Effector memory CD4-positive, alpha-beta T cell (primary cell): ENCODE measurements at regions not wholly inside any gene's neighbourhood (a gene's known extent, or its start where the extent isn't known, plus 50 kb on each side); places are given as distances from the start of the nearest gene placed in this dataset.

ENCODE experiments used
- DNase-seq, 3 donors: peaks; one replicate each; pipeline ENCODE4 v3.0.0-alpha.2; 2020
- H3K27ac ChIP-seq: 2 replicates; pipeline ENCODE4 v1.7.0; 2013; ENCODE audit warnings: mild to moderate bottlenecking, low read length, moderate library complexity; ENCODE audit not compliant: insufficient read depth, poor library complexity, severe bottlenecking
- H3K27me3 ChIP-seq: replicated peaks from 2 replicates; pipeline ENCODE4 v1.7.0; 2013; ENCODE audit warnings: mild to moderate bottlenecking, low read length; ENCODE audit not compliant: insufficient read depth, control insufficient read depth, poor library complexity, severe bottlenecking
- H3K36me3 ChIP-seq: 2 replicates; pipeline ENCODE4 v1.7.0; 2013; ENCODE audit warnings: mild to moderate bottlenecking, low read length, moderate library complexity; ENCODE audit not compliant: control insufficient read depth, insufficient read depth
- H3K4me1 ChIP-seq: 2 replicates; pipeline ENCODE4 v1.7.0; 2013; ENCODE audit warnings: low read length, mild to moderate bottlenecking; ENCODE audit not compliant: control insufficient read depth, insufficient read depth, poor library complexity, severe bottlenecking
- H3K4me3 ChIP-seq: 2 replicates; pipeline ENCODE4 v1.7.0; 2013; ENCODE audit warnings: low read length, low read depth, mild to moderate bottlenecking; ENCODE audit not compliant: insufficient read depth, poor library complexity, severe bottlenecking
- H3K9me3 ChIP-seq: 2 replicates; pipeline ENCODE4 v1.7.0; 2013; ENCODE audit warnings: mild to moderate bottlenecking, low read length, moderate library complexity; ENCODE audit not compliant: control insufficient read depth

DNA sequence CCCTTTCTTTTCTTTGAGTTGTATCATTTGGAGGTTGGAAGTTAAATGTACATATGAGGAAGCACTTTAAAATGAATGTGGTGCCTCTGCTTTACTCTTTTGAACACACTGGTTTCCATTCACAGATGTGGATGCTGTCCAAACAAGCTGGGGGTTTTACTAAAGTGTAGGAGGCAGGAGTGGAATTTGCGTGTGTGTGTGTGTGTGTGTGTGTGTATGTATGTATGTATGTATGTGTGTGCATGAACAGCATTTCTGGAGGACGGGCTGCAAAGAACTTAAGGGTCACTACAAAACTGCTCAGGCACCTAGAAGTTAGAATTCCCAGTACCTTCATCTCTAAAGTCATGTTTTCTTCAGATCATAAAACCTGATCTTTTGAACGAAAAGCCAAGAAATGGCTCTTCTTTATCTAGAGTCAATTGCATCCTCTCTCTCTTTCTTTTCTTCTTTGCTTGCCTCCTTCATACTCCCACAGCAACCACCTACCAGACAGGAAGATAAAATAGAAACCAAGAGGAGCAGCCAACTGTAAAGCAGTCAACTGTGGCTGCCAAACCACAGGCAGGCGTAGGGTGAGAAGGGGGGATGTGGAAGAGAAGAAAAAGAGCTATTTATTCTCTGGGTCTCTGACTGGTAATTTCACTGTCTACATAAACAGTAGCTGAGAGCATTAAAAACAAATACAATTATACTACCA lies 177.0 kb upstream of the RASGEF1B start:
- Histone ChIP-seq H3K27me3 (no peaks in the 10 kb centered on the region), H3K36me3 (no peaks in the 10 kb centered on the region), H3K4me3 (no peak overlapping the region), H3K4me1 (no peaks in the 10 kb centered on the region), H3K9me3 (no peaks in the 10 kb centered on the region), H3K27ac (no peak overlapping the region)
- DNase-seq, result no peak

- no peak for DNase-seq
- Histone ChIP-seq H3K36me3 (no peaks in the 10 kb centered on the region), H3K27ac (no peak overlapping the region), H3K4me3 (no peak overlapping the region), H3K27me3 (no peaks in the 10 kb centered on the region), H3K9me3 (no peaks in the 10 kb centered on the region), H3K4me1 (no peaks in the 10 kb centered on the region)
Observed at GRCh38 chr4:81647388-81647787, 175.7 kb upstream of the RASGEF1B start.

DNA sequence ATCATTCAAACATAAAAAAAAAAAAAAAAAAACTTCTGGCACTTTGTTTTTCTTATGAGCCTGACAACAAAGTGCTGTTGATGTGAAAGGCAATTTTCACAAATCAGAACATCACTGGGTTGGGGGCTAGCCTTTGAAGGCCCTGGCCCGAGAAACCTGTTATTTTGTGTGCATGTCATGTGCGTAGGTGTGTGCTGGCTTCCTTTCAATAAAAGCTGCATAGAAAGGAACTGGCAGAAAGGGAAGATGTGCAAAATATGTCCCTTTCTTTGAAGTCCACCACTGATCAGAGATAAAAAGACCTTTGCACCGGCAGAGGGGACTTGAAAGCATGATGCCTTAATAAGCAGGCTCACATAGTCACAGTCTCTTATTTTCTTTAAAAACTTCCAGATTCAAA lies 170.8 kb upstream of the RASGEF1B start:
- DNase-seq, result no peak
- Histone ChIP-seq H3K4me3 (no peak overlapping the region), H3K27me3 (no peaks in the 10 kb centered on the region), H3K36me3 (no peaks in the 10 kb centered on the region), H3K9me3 (no peaks in the 10 kb centered on the region), H3K27ac (no peak overlapping the region), H3K4me1 (no peaks in the 10 kb centered on the region)

- Histone ChIP-seq H3K4me3 (no peak overlapping the region), H3K27me3 (no peaks in the 10 kb centered on the region), H3K27ac (no peak overlapping the region), H3K9me3 (no peaks in the 10 kb centered on the region), H3K4me1 (no peaks in the 10 kb centered on the region), H3K36me3 (no peaks in the 10 kb centered on the region)
- no peak for DNase-seq
Observed at GRCh38 chr4:81639248-81639647, 167.5 kb upstream of the RASGEF1B start.

DNA sequence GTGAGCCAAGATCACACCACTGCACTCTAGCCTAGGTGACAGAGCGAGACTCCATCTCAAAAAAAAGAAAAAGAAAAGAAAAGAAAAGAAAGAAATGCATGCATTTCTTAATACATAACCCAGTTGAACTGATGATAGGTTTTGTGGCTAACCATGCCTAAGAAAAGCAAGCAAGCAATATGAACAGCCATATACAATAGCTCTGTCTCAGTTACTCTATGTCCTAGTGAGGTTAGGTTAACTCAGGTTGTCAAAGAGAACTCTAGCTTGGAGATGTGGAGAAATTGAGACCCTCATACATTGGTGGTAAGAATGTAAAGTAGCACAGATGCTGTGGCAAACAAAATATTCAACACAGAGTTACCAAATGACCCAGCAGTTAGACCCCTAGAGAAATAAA lies 167.0 kb upstream of the RASGEF1B start:
- H3K4me3 ChIP-seq, result no peak overlapping the region
- H3K9me3 ChIP-seq, result no peaks in the 10 kb centered on the region
- no peak overlapping the region for H3K27ac ChIP-seq
- DNase-seq, result no peak
- H3K36me3 ChIP-seq, result no peaks in the 10 kb centered on the region
- H3K27me3 ChIP-seq, result no peaks in the 10 kb centered on the region
- H3K4me1 ChIP-seq, result no peaks in the 10 kb centered on the region

GRCh38 chr4:81635739-81636138 lies 164.0 kb upstream of the RASGEF1B start:
- Histone ChIP-seq H3K4me1 (no peaks in the 10 kb centered on the region), H3K9me3 (no peaks in the 10 kb centered on the region), H3K27ac (no peak overlapping the region), H3K27me3 (no peaks in the 10 kb centered on the region), H3K4me3 (no peak overlapping the region), H3K36me3 (no peaks in the 10 kb centered on the region)
- DNase-seq, result no peak

DNA sequence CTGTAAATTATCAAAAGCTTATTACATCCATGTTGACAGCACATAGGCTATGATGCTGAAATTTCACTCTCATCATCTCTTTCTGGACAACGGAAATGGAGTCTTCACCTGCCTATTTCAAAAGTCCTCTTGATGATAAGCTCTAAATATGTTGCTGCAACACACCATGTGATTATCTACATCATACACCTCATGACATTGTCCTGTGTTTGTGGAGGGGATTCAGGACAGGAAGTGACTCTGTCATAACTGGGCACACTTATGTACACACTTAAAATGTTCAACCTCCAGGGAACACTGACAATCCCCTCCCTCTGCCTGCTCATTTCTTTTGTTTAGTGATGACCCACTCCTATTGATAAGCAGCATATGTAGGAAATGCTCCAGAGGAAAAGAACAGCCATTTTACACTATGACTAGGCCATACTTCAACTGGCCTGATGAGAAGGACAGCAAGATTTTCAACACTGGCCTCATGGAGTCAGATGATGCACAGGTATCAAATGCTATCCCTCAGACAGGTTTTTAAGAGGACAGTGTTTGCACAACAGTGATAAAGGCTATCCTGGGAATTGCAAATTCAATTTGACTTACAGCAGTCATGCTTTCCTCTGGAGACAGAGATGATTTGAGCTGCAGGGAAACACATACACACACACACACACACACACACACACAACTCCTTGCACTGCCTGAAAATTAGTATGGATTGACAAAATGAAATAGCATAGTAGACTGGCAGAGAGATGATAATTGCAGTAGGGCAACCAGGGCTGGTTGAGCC lies 163.3 kb upstream of the RASGEF1B start:
- no peaks in the 10 kb centered on the region for H3K36me3 ChIP-seq
- no peaks in the 10 kb centered on the region for H3K27me3 ChIP-seq
- no peak overlapping the region for H3K27ac ChIP-seq

GRCh38 chr4:81634165-81634564 lies 162.5 kb upstream of the RASGEF1B start:
- Histone ChIP-seq H3K4me3 (no peak overlapping the region), H3K27ac (no peak overlapping the region), H3K4me1 (no peaks in the 10 kb centered on the region), H3K9me3 (no peaks in the 10 kb centered on the region), H3K27me3 (no peaks in the 10 kb centered on the region), H3K36me3 (no peaks in the 10 kb centered on the region)
- no peak for DNase-seq

More for the DNA sequence above, 163.3 kb upstream of the RASGEF1B start:
- Histone ChIP-seq H3K4me3 (no peak overlapping the region), H3K9me3 (no peaks in the 10 kb centered on the region), H3K4me1 (no peaks in the 10 kb centered on the region)
- no peak for DNase-seq

GRCh38 chr4:81632581-81633299 lies 161.0 kb upstream of the RASGEF1B start:
- Histone ChIP-seq H3K4me1 (no peaks in the 10 kb centered on the region), H3K9me3 (no peaks in the 10 kb centered on the region), H3K4me3 (no peak overlapping the region), H3K36me3 (no peaks in the 10 kb centered on the region), H3K27ac (no peak overlapping the region), H3K27me3 (no peaks in the 10 kb centered on the region)
- DNase-seq, result no peak

DNA sequence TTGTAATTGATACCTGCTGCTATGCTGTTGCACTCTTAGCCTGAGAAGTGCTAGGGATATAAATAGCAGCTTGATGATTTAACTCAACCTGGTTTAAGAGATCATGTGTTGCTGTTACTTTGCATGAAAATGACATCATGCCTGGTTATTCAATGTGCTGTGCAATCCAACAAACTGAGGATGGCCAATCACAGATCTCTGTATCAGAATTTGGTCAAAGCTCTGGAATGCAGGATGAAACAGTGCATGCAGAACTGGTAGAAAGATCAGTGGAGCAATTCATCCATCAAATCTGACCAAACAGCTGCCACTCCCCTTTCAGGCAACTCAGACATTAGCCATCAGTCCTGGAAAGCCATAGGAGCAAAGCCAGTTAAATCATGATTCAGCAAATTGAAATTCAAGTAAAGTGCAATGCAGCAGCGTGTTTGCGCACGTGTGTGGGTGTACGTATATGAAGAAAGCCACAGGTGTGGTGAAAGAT lies 160.3 kb upstream of the RASGEF1B start:
- Histone ChIP-seq H3K4me3 (no peak overlapping the region), H3K27ac (no peak overlapping the region), H3K27me3 (no peaks in the 10 kb centered on the region), H3K36me3 (no peaks in the 10 kb centered on the region), H3K9me3 (no peaks in the 10 kb centered on the region), H3K4me1 (no peaks in the 10 kb centered on the region)
- no peak for DNase-seq
